ENCODE measurements at regions not wholly inside any gene's neighbourhood (a gene's known extent, or its start where the extent isn't known, plus 50 kb on each side); places are given as distances from the start of the nearest gene placed in this dataset.
"Not testable (repeated sequence)": the region's sequence is repeated elsewhere in the genome, so short reads cannot be mapped to it uniquely, and the experiment has no call there.

DNA sequence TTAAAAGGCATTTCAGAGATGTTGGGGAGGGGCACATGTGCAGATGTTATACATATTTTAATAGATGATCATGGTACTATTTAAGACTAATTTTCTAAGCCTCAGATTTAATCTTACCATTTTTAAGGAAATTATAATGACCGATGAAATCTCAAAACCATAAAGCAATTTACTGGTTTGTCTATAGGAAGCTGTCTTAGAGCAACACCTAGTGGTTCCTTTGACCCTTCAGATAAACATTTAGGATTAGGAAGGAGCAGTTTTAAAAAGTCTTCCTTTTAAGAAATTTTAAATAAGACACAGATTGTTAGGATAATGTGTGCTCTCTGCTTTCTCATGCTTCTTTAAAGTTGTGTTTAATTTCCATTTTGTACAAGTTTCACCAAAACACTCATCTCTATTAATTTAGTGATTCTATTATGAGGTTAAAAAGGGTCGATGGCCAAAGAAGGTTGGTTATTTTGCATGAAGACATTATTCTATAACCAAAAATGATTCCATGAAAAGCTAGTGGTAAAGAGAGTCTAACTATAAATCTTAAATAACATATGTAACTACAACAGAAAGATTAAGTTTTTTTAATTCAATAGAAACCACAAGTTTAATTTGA, 376.4 kb downstream of the HACE1 start:
- peak in 1 of 2 experiments; percentile 2 for DNase-seq

DNA sequence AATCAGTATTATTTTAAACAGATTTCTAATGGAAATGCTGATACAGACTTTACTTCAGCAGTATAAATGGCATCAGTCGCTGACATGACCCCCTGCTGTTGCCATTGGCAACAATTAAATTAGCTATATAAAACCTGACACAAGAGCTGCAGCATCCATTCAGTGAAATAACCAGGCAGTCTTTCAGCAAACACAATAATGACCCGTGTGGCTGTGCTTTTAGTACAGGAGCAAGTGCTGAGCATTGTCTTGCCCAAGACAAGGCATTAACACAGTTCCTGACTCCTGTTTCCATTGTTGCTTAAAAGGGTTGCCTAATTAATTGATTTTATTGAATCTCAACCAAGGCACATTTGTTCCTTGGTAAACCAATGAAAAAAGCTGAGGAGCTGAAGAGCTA, 382.1 kb downstream of the HACE1 start:
- DNase-seq: no peak
- no peak for TF ChIP-seq POLR2A (IDR thresholded peaks at IDR 0.05; ENCODE audit: low read length)
- no peak for TF ChIP-seq GATA1 (IDR thresholded peaks at IDR 0.05; ENCODE audit: low read depth, low read length)

More for the DNA sequence above, 376.4 kb downstream of the HACE1 start:
- TF ChIP-seq GATA1 (IDR thresholded peaks at IDR 0.05; ENCODE audit: low read depth, low read length): no peak
- TF ChIP-seq POLR2A (IDR thresholded peaks at IDR 0.05; ENCODE audit: low read length): no peak

DNA sequence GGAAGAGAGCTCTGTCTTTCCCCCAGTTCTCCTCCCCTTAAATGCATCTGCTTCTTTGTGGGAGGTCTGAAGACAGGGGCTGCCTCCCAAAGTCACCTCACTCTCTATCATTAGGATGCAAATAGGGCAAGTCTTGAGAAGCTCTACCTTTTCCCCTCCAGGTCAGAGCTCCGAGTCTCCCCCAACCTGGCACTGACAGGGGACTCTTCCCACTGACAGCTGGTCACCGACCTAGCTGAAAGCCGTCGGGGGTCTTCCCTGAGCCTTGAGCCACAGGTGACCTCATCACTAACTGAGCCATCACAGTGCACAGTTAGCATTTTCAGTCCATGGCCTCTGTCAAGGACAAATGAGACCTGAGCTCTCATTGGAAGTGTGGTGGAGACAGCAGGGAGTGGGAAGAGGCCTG, 386.7 kb downstream of the HACE1 start:
- TF ChIP-seq GATA1 (IDR thresholded peaks at IDR 0.05; ENCODE audit: low read depth, low read length) (no peak), POLR2A (IDR thresholded peaks at IDR 0.05; ENCODE audit: low read length) (no peak)
- no peak for DNase-seq

DNA sequence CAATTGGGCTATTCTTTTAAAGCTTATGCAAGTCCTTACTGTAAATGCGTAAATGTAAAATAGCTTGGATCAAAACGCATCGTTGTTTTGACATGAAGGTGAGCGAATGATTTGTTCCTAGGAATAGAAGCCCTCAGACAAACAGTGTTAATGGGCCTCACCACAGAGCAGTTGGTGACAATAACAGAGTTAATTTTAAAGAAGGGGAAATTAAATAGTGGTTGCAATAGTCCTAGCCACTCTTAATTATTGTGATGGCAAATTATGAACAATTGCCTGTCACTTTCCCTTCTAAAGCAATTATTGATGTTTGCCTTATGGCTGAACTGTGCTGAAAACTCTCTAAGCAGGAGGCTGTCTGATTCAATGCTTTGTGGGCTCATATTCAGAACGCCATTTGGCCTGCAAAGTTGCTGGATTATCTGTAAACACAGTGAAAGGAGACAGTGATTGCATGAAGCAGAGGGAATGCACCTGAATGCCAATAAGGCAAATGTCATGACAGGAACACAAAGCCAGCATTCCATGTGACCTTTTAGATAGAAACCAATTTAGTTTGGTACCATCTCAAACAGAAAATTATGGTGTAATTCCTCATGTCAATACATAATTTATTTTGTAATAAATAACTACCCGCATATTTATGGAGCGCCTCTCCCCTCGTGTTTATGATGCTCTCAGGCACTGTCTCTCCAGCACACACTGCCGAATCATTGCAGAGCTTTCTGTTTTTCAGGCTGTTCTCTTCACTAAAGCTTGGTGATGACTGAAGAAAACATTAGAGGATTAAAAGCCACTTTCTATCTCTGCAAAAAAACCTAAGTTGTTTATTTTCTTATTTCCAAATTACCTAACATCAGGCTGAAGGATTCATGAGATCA, 387.5 kb downstream of the HACE1 start:
- DNase-seq: no peak
- TF ChIP-seq GATA1 (IDR thresholded peaks at IDR 0.05; ENCODE audit: low read depth, low read length) (no peak), POLR2A (IDR thresholded peaks at IDR 0.05; ENCODE audit: low read length) (no peak)

DNA sequence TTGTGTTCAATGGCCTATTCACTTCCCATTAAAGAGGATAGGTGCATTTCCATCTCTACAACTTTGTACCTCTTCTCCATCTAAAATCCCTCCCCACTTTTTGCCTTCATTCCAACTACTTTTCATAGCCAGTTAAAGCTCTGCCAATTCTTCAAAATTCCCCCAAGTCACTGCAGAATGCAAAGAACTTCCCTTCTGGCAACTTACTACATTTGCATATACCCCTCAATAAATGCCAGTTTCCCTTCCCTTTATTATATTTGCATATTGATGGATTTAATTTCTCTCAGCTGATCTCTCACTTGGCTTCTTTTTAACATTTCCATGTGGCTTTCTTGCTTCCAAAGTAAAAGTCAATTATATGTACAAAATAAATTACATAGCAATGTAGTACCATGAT, 393.4 kb downstream of the HACE1 start:
- no peak for TF ChIP-seq POLR2A (IDR thresholded peaks at IDR 0.05; ENCODE audit: low read length)
- TF ChIP-seq GATA1 (IDR thresholded peaks at IDR 0.05; ENCODE audit: low read depth, low read length): no peak
- DNase-seq: no peak

DNA sequence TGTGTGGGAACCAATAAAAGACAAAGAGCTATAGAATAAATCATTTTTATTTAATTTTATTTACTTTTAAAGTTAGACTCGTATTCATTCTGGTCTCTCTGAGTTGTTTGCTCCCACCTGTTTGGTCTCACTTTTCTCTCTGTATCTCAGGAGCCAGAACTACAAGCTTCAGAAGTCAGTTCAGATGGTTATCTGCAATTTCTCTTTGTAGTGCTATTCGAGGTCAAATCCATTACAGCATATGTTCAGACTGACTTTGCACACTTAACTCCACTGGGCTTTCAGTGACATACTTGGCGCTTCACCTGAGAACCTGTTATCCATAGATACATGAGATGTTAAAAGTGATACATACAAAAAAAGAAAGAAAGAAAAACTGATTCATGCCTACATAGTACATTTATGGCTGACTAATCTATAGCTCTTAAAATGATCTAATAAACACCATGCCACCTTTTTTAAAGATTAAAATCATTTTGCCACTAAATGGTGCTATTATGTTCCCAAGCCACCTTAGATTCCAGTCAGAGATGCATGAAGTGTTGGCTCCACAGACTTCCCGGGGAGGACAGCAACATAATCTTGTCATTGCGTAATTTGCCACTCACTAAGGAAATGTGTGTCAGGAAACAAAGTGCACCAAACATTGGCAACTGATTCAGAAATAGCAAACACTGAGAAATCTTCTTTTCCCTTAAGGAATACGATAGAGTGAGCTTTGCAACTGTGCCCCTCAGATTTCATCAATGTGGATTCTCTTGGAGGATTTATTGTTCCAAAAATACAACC, 396.7 kb downstream of the HACE1 start:
- TF ChIP-seq POLR2A (IDR thresholded peaks at IDR 0.05; ENCODE audit: low read length): no peak
- TF ChIP-seq GATA1 (IDR thresholded peaks at IDR 0.05; ENCODE audit: low read depth, low read length): no peak
- no peak for DNase-seq

DNA sequence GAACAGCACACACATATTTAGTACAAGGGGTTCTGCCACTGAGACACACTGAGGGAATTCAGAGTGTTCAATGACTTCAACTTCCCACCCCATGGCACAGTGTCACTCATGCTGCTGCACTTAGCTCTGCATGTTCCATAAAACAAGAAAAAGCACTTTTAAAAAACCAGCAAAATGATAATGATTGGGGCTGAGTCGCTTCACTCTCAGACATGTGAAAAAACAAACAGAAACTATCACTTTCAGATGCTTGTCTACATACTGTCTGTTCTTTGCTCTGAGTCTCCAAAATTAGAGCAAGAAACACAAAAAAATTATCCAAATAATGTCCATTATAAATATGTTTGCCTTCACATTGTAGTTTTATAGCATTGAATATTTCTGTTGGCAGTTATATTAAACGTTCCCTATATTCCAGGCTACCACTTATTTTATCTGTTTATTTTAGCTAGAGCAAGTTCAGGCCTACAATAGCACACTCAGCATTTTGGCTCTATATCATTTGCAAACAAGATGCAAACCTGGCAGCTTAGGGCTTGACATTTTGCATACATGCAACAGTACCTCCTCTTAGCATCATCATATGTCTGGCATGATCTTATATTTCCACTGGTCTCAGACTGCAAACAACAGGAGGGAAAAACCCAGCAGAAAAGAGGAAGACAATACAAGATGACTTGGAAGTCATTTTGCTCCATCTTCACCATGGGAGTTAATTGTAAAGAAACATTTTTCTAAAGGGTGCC, 398.8 kb downstream of the HACE1 start:
- no peak for TF ChIP-seq POLR2A (IDR thresholded peaks at IDR 0.05; ENCODE audit: low read length)
- TF ChIP-seq GATA1 (IDR thresholded peaks at IDR 0.05; ENCODE audit: low read depth, low read length): no peak
- DNase-seq: no peak

DNA sequence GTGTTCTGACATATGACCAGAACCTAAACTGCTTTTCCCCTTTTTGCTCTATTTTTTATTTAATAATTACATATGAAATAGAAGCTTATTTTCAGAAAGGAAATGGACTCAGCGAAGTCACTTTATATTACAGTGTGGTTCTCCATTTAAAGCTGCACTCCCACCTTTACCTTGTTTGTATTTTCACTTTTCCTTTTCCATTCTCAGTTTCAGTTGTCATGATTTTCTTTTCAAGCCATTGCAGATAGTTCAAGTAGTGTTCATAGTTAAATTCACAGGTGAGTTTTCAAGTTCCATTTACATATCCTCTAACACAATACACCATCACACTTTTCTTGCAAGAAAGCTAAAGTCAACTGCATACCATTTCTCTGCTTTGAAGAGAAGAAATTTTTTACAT, 400.2 kb downstream of the HACE1 start:
- DNase-seq: no peak
- TF ChIP-seq POLR2A (IDR thresholded peaks at IDR 0.05; ENCODE audit: low read length) (no peak), GATA1 (IDR thresholded peaks at IDR 0.05; ENCODE audit: low read depth, low read length) (no peak)

DNA sequence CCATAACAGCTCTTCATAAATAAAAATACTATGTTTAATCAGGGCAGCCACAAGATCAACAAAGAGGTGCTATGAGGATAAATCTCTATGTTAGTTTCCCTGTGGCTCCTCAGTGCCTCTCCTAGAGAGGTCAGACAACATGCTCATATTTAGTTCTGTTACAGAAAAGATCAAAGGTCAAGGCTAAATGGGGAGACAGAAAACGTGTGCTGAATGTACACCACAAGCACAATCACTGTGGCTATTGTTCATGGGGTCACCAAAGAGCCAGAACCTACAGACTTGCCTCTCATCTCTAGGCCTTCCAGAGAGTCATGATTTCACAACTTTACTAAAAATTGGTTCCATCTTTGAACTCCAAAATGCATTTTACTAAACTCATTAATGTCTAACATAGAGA, 409.8 kb downstream of the HACE1 start:
- DNase-seq: no peak
- TF ChIP-seq POLR2A (IDR thresholded peaks at IDR 0.05; ENCODE audit: low read length) (no peak), GATA1 (IDR thresholded peaks at IDR 0.05; ENCODE audit: low read depth, low read length) (no peak)

DNA sequence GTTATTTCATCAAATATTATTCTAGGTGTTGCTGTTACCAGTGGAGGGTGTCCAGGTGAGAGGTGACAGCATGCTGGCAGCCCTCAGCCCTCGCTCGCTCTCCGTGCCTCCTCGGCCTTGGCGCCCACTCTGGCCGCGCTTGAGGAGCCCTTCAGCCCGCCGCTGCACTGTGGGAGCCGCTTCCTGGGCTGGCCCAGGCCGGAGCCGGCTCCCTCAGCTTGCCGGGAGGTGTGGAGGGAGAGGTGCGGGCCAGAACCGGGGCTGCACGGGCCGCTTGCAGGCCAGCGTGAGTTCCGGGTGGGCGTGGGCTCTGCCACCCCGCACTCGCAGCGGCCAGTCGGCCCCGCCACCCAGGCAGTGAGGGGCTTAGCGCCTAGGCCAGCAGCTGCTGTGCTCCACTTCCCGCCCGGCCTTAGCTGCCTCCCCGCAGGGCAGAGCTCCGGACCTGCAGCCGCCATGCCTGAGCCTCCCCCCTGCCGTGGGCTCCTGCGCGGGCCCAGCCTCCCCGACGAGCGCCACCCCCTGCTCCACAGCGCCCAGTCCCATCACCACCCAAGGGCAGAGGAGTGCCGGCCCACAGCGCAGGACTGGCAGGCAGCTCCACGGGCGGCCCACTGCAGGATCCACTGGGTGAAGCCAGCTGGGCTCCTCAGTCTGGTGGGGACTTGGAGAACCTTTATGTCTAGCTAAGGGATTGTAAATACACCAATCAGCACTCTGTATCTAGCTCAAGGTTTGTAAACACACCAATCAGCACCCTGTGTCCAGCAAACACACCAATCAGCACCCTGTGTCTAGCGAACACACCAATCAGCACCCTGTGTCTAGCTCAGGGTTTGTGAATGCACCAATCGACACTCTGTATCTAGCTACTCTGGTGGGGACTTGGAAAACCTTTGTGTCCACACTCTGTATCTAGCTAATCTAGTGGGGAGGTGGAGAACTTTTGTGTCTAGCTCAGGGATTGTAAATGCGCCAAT, 413.3 kb downstream of the HACE1 start:
- not testable (repeated sequence) for DNase-seq

DNA sequence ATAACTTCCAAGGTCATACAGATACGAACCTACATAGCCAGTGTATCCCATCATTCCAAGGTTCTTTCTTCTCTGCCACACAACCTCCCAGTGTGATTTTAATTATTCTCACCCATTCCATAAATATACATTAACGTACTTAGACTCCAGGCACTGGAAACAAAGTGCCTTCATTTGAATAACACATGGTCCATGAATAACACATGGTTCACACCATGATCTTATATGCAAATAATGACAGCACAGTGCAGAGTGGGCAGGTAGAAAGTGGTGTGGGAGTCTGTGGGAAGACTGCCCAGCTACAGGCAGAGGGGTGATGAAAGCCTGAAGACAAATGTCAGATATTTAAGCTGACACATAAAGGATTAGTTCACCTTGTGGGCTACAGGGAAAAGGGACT, 425.2 kb downstream of the HACE1 start:
- TF ChIP-seq GATA1 (IDR thresholded peaks at IDR 0.05; ENCODE audit: low read depth, low read length): no peak
- TF ChIP-seq POLR2A (IDR thresholded peaks at IDR 0.05; ENCODE audit: low read length): no peak
- DNase-seq: no peak

DNA sequence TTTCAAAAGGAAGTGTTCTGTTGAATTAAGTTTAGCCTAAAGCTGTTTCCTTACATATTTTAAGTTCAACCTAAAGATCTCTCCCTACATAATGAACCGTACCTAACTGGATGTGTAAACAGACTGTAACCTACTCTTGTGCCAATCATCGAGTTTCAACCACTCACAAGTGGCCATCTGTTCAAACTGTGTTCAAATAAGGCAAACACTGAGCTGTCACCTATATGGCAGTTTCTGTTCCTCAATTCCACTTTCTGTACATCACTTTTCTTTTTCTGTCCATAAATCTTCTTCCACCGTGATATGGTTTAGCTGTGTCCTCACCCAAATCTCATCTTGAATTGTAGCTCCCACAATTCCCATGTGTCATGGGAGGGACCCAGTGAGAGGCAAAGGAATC, 428.6 kb downstream of the HACE1 start:
- TF ChIP-seq POLR2A (IDR thresholded peaks at IDR 0.05; ENCODE audit: low read length) (no peak), GATA1 (IDR thresholded peaks at IDR 0.05; ENCODE audit: low read depth, low read length) (no peak)

DNA sequence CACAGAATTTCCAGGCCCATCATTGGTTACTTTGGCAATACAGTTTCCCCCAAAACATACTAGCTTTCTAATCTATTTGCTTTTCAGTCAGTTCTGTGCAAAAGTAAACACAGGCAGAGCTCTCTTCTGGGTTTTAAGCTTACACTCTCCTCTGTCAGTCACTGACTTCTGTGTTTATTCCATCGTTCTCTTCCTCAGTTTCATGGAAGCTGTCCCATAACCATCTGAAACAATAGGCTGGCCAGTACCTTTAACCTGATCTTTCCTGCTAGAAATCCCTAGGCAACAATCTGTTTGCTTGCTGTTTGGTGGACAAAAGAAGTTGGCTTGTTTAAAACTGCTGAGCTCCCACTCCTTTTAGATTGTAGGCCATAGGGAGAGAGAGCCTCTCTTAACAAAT, 431.5 kb downstream of the HACE1 start:
- TF ChIP-seq POLR2A (IDR thresholded peaks at IDR 0.05; ENCODE audit: low read length): no peak
- no peak for TF ChIP-seq GATA1 (IDR thresholded peaks at IDR 0.05; ENCODE audit: low read depth, low read length)

More for the DNA sequence above, 428.6 kb downstream of the HACE1 start:
- DNase-seq: no peak

More for the DNA sequence above, 431.5 kb downstream of the HACE1 start:
- DNase-seq: no peak
